ENCODE measurements at regions not wholly inside any gene's neighbourhood (a gene's known extent, or its start where the extent isn't known, plus 50 kb on each side); places are given as distances from the start of the nearest gene placed in this dataset.
"Not testable (repeated sequence)": the region's sequence is repeated elsewhere in the genome, so short reads cannot be mapped to it uniquely, and the experiment has no call there.

GRCh38 chr7:68868978-68869377 lies 729.3 kb upstream of the AUTS2 start:
- no peaks in the 10 kb centered on the region for H3K9me3 ChIP-seq (ENCODE audit: low read length)
- H3K4me3 ChIP-seq (ENCODE audit: low read length) = no peak overlapping the region
- CTCF ChIA-PET = no interaction called here
- DNase-seq = no peak
- no peaks in the 10 kb centered on the region for H3K27me3 Mint-ChIP-seq
- H3K27ac ChIP-seq (ENCODE audit: low read depth, low read length) = no peak overlapping the region
- no peak overlapping the region for H3K4me3 Mint-ChIP-seq
- no peaks in the 10 kb centered on the region for H3K4me1 Mint-ChIP-seq
- H3K4me1 ChIP-seq (ENCODE audit: insufficient read depth, low read length) = no peaks in the 10 kb centered on the region
- H3K9me3 Mint-ChIP-seq = peaks cover 4 to 20% (median 17%) of the 10 kb centered on the region in 5 donors
- H3K36me3 ChIP-seq (ENCODE audit: insufficient read depth, low read length) = no peaks in the 10 kb centered on the region
- POLR2A ChIA-PET = no interaction called here
- H3K27ac Mint-ChIP-seq = no peak overlapping the region
- H3K27me3 ChIP-seq (ENCODE audit: insufficient read depth, low read length, poor library complexity, severe bottlenecking) = no peaks in the 10 kb centered on the region
- peaks cover 0 to 2% (median 0%) of the 10 kb centered on the region in 3 donors for H3K36me3 Mint-ChIP-seq

- DNase-seq = no peak
- Histone ChIP-seq H3K27ac (ENCODE audit: low read depth, low read length) (no peak overlapping the region), H3K36me3 (ENCODE audit: insufficient read depth, low read length) (no peaks in the 10 kb centered on the region), H3K9me3 (ENCODE audit: low read length) (no peaks in the 10 kb centered on the region), H3K4me3 (ENCODE audit: low read length) (no peak overlapping the region), H3K4me1 (ENCODE audit: insufficient read depth, low read length) (no peaks in the 10 kb centered on the region), H3K27me3 (ENCODE audit: insufficient read depth, low read length, poor library complexity, severe bottlenecking) (no peaks in the 10 kb centered on the region)
- H3K4me1 Mint-ChIP-seq = no peaks in the 10 kb centered on the region
- POLR2A ChIA-PET = no interaction called here
- no peaks in the 10 kb centered on the region for H3K27me3 Mint-ChIP-seq
- CTCF ChIA-PET = no interaction called here
- H3K27ac Mint-ChIP-seq = no peak overlapping the region
- H3K4me3 Mint-ChIP-seq = no peak overlapping the region
- peaks cover 4 to 15% (median 6%) of the 10 kb centered on the region in 5 donors for H3K9me3 Mint-ChIP-seq
- peaks cover 0 to 2% (median 0%) of the 10 kb centered on the region in 3 donors for H3K36me3 Mint-ChIP-seq
Measured at GRCh38 chr7:68873616-68874015, 724.7 kb upstream of the AUTS2 start.

DNA sequence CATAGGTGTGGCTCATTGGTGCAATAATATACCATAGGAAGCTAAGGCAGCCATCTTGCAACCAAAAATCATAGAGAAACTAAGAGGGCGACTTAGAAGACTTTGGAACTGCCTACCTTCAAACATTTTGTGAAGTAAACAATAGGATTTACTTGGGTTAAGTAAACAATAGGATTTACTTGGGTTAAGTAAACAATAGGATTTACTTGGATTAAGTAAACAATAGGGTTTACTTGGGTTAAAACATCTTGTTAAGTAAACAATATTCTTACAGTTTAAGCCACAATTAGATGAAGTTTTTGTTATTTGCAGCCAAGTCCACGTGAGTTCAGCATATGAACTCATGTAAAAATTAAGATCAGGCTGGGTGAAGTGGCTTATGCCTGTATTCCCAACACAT lies 722.4 kb upstream of the AUTS2 start:
- Mint-ChIP-seq H3K27me3 (no peaks in the 10 kb centered on the region), H3K27ac (no peak overlapping the region), H3K4me3 (no peak overlapping the region), H3K9me3 (peaks cover 0 to 7% (median 2%) of the 10 kb centered on the region in 5 donors), H3K36me3 (peaks cover 0 to 2% (median 0%) of the 10 kb centered on the region in 3 donors), H3K4me1 (no peaks in the 10 kb centered on the region)
- ChIA-PET CTCF (no interaction called here), POLR2A (no interaction called here)
- DNase-seq = no peak
- Histone ChIP-seq H3K27me3 (ENCODE audit: insufficient read depth, low read length, poor library complexity, severe bottlenecking) (no peaks in the 10 kb centered on the region), H3K4me3 (ENCODE audit: low read length) (no peak overlapping the region), H3K27ac (ENCODE audit: low read depth, low read length) (no peak overlapping the region), H3K36me3 (ENCODE audit: insufficient read depth, low read length) (no peaks in the 10 kb centered on the region), H3K9me3 (ENCODE audit: low read length) (no peaks in the 10 kb centered on the region), H3K4me1 (ENCODE audit: insufficient read depth, low read length) (no peaks in the 10 kb centered on the region)

DNA sequence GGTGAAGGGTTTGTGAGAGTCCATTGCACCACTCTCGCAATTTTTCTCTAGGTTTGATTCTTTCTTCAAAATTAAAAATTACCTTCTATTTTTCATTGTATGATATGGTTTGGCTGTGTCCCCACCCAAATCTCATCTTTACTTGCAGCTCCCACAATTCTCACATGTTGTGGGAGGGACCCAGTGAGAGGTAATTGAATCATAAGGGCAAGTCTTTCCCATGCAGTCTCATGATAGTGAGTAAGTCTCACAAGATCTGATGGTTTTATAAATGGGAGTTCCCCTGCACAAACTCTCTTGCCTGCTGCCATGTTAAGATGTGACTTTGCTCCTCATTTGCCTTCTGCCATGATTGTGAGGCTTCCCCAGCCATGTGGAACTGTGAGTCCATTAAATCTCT lies 711.2 kb upstream of the AUTS2 start:
- not testable (repeated sequence) for H3K4me3 Mint-ChIP-seq

DNA sequence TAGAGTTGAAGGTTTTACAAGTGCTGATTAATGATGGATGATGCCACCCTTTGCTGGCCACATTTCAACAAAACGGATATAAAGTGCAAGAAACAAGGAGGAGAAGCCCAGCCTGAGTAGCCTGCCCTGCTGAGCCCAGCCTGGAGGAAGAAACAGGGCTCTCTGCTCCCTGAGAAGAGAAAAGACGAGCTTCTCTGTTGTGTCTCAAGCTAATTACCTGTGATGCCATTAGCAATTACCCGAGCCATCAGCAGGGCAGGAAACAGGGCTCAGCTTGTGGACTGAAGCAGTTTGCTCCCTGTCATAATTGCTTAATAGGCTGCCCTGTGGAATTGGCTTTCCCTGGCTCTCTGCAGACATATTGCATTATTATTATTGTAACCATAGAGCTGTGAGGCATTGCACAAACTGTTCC lies 709.3 kb upstream of the AUTS2 start:
- POLR2A ChIA-PET = no interaction called here
- Mint-ChIP-seq H3K36me3 (no peaks in the 10 kb centered on the region), H3K27me3 (peaks cover 0 to 4% of the 10 kb centered on the region in 2 donors)

More for the DNA sequence above, 711.2 kb upstream of the AUTS2 start:
- H3K9me3 Mint-ChIP-seq = peaks cover 1 to 34% (median 6%) of the 10 kb centered on the region in 5 donors
- H3K27me3 ChIP-seq (ENCODE audit: insufficient read depth, low read length, poor library complexity, severe bottlenecking); H3K4me1 Mint-ChIP-seq; H3K4me3 ChIP-seq (ENCODE audit: low read length); H3K27ac ChIP-seq (ENCODE audit: low read depth, low read length); H3K27ac Mint-ChIP-seq; POLR2A ChIA-PET; DNase-seq; H3K27me3 Mint-ChIP-seq; H3K36me3 Mint-ChIP-seq; H3K4me1 ChIP-seq (ENCODE audit: insufficient read depth, low read length); CTCF ChIA-PET; H3K9me3 ChIP-seq (ENCODE audit: low read length); H3K36me3 ChIP-seq (ENCODE audit: insufficient read depth, low read length): not testable (repeated sequence)

DNA sequence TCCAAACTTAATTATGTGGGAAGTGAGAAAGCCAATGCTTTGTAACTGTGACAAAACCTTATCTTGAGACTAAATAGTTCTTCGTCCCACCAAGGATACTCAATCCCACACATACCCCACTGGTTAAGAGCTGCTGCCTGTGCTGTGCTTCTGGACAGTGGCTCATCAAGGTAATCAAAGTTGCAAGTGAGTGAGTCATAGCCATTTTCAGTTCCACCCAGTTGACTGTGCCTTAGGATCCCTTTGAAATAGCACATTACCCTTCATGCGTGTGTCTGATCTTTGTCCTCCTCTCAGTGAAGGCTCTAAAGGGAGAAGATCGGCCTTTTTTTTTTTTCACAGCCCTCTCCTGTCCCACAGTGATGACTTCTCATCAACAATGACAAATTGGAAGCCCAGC lies 706.0 kb upstream of the AUTS2 start:
- no peaks in the 10 kb centered on the region for H3K27me3 ChIP-seq (ENCODE audit: insufficient read depth, low read length, poor library complexity, severe bottlenecking)
- no peaks in the 10 kb centered on the region for H3K36me3 Mint-ChIP-seq
- no peaks in the 10 kb centered on the region for H3K36me3 ChIP-seq (ENCODE audit: insufficient read depth, low read length)
- POLR2A ChIA-PET = no interaction called here
- H3K9me3 Mint-ChIP-seq = peaks cover 5 to 20% (median 12%) of the 10 kb centered on the region in 5 donors
- CTCF ChIA-PET = no interaction called here
- no peak overlapping the region for H3K27ac ChIP-seq (ENCODE audit: low read depth, low read length)
- no peaks in the 10 kb centered on the region for H3K9me3 ChIP-seq (ENCODE audit: low read length)
- H3K4me1 Mint-ChIP-seq = no peaks in the 10 kb centered on the region
- DNase-seq = no peak
- peaks cover 0 to 4% of the 10 kb centered on the region in 2 donors for H3K27me3 Mint-ChIP-seq
- no peak overlapping the region for H3K4me3 Mint-ChIP-seq
- no peak overlapping the region for H3K4me3 ChIP-seq (ENCODE audit: low read length)
- H3K4me1 ChIP-seq (ENCODE audit: insufficient read depth, low read length) = no peaks in the 10 kb centered on the region
- no peak overlapping the region for H3K27ac Mint-ChIP-seq

More for the DNA sequence above, 709.3 kb upstream of the AUTS2 start:
- Histone ChIP-seq H3K27me3 (ENCODE audit: insufficient read depth, low read length, poor library complexity, severe bottlenecking) (no peaks in the 10 kb centered on the region), H3K36me3 (ENCODE audit: insufficient read depth, low read length) (no peaks in the 10 kb centered on the region), H3K4me1 (ENCODE audit: insufficient read depth, low read length) (no peaks in the 10 kb centered on the region), H3K27ac (ENCODE audit: low read depth, low read length) (no peak overlapping the region), H3K4me3 (ENCODE audit: low read length) (no peak overlapping the region), H3K9me3 (ENCODE audit: low read length) (no peaks in the 10 kb centered on the region)
- Mint-ChIP-seq H3K27ac (no peak overlapping the region), H3K9me3 (peaks cover 1 to 27% (median 8%) of the 10 kb centered on the region in 5 donors), H3K4me1 (no peaks in the 10 kb centered on the region), H3K4me3 (no peak overlapping the region)
- CTCF ChIA-PET = no interaction called here
- DNase-seq = no peak

- H3K36me3 ChIP-seq (ENCODE audit: insufficient read depth, low read length) = no peaks in the 10 kb centered on the region
- CTCF ChIA-PET = no interaction called here
- Mint-ChIP-seq H3K4me1 (no peaks in the 10 kb centered on the region), H3K9me3 (peaks cover 7 to 15% (median 9%) of the 10 kb centered on the region in 5 donors), H3K27me3 (peaks cover 0 to 4% of the 10 kb centered on the region in 2 donors), H3K4me3 (no peak overlapping the region), H3K27ac (no peak overlapping the region), H3K36me3 (no peaks in the 10 kb centered on the region)
- no peaks in the 10 kb centered on the region for H3K4me1 ChIP-seq (ENCODE audit: insufficient read depth, low read length)
- POLR2A ChIA-PET = no interaction called here
- H3K9me3 ChIP-seq (ENCODE audit: low read length) = no peaks in the 10 kb centered on the region
- no peaks in the 10 kb centered on the region for H3K27me3 ChIP-seq (ENCODE audit: insufficient read depth, low read length, poor library complexity, severe bottlenecking)
- H3K27ac ChIP-seq (ENCODE audit: low read depth, low read length) = no peak overlapping the region
- no peak for DNase-seq
- no peak overlapping the region for H3K4me3 ChIP-seq (ENCODE audit: low read length)
Measured at GRCh38 chr7:68893411-68893810, 704.9 kb upstream of the AUTS2 start.

DNA sequence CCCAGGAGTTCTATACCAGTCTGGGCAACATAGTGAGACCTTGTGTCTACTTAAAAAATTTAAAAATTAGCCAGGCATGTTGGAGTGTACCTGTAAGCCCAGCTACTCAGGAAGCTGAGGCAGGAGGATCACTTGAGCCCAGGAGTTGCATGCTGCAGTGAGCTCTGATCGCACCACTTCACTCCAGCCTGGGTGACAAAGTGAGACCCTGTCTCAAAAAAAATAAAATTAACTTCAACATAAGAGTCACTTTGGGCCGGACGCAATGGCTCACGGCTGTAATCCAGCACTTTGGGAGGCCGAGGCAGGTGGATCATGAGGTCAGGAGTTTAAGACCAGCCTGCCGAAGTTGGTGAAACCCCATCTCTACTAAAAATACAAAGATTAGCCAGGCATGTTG lies 699.1 kb upstream of the AUTS2 start:
- POLR2A ChIA-PET; H3K4me3 ChIP-seq (ENCODE audit: low read length); H3K27me3 ChIP-seq (ENCODE audit: insufficient read depth, low read length, poor library complexity, severe bottlenecking); H3K4me1 ChIP-seq (ENCODE audit: insufficient read depth, low read length); H3K4me3 Mint-ChIP-seq; CTCF ChIA-PET; H3K4me1 Mint-ChIP-seq; DNase-seq; H3K27me3 Mint-ChIP-seq; H3K9me3 ChIP-seq (ENCODE audit: low read length); H3K36me3 ChIP-seq (ENCODE audit: insufficient read depth, low read length); H3K27ac Mint-ChIP-seq; H3K27ac ChIP-seq (ENCODE audit: low read depth, low read length); H3K36me3 Mint-ChIP-seq: not testable (repeated sequence)
- peaks cover 6 to 13% (median 10%) of the 10 kb centered on the region in 5 donors for H3K9me3 Mint-ChIP-seq

DNA sequence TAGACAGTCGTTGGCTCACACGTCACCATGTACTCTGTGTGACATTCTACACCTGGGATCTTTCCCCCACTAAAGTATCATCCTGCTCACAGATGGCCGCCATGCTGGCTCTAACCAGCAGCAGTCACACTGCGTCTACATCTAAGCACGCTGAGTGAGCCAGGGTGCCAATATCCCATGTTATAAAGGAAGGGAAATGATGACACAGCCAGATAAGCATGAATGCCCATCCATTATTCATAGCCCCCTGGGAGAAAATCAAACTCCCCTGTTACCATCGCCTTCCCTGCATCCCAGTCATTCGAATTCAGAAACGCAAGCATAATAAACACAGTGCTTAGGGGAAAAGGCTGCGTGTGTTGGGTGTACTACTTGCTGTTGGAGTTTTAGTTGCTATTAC lies 698.2 kb upstream of the AUTS2 start:
- no peaks in the 10 kb centered on the region for H3K36me3 Mint-ChIP-seq
- ChIA-PET POLR2A (no interaction called here), CTCF (no interaction called here)
- no peaks in the 10 kb centered on the region for H3K4me1 Mint-ChIP-seq
- H3K27me3 Mint-ChIP-seq = no peaks in the 10 kb centered on the region
- no peaks in the 10 kb centered on the region for H3K36me3 ChIP-seq (ENCODE audit: insufficient read depth, low read length)
- no peaks in the 10 kb centered on the region for H3K9me3 ChIP-seq (ENCODE audit: low read length)
- H3K27ac ChIP-seq (ENCODE audit: low read depth, low read length) = no peak overlapping the region
- H3K27me3 ChIP-seq (ENCODE audit: insufficient read depth, low read length, poor library complexity, severe bottlenecking) = no peaks in the 10 kb centered on the region
- DNase-seq = no peak
- H3K4me3 ChIP-seq (ENCODE audit: low read length) = no peak overlapping the region
- H3K9me3 Mint-ChIP-seq = peaks cover 6 to 17% (median 13%) of the 10 kb centered on the region in 5 donors
- H3K4me3 Mint-ChIP-seq = no peak overlapping the region
- H3K4me1 ChIP-seq (ENCODE audit: insufficient read depth, low read length) = no peaks in the 10 kb centered on the region
- no peak overlapping the region for H3K27ac Mint-ChIP-seq
